ENCODE measurements at regions not wholly inside any gene's neighbourhood (a gene's known extent, or its start where the extent isn't known, plus 50 kb on each side); places are given as distances from the start of the nearest gene placed in this dataset.

GRCh38 chr10:11667756-11668155, 56.3 kb upstream of the USP6NL start:
- no peak for TF ChIP-seq EP300 (IDR thresholded peaks at IDR 0.05; ENCODE audit: low read depth)
- TF ChIP-seq POLR2AphosphoS5 (IDR thresholded peaks at IDR 0.05): no peak
- TF ChIP-seq, protein P1, sequence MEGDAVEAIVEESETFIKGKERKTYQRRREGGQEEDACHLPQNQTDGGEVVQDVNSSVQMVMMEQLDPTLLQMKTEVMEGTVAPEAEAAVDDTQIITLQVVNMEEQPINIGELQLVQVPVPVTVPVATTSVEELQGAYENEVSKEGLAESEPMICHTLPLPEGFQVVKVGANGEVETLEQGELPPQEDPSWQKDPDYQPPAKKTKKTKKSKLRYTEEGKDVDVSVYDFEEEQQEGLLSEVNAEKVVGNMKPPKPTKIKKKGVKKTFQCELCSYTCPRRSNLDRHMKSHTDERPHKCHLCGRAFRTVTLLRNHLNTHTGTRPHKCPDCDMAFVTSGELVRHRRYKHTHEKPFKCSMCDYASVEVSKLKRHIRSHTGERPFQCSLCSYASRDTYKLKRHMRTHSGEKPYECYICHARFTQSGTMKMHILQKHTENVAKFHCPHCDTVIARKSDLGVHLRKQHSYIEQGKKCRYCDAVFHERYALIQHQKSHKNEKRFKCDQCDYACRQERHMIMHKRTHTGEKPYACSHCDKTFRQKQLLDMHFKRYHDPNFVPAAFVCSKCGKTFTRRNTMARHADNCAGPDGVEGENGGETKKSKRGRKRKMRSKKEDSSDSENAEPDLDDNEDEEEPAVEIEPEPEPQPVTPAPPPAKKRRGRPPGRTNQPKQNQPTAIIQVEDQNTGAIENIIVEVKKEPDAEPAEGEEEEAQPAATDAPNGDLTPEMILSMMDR (IDR thresholded peaks at IDR 0.05): no peak

Data from transverse colon (tissue), 4 donors.